ENCODE measurements at regions not wholly inside any gene's neighbourhood (a gene's known extent, or its start where the extent isn't known, plus 50 kb on each side); places are given as distances from the start of the nearest gene placed in this dataset.

- no peak for TF ChIP-seq CTCF (IDR thresholded peaks at IDR 0.05; ENCODE audit: low read depth, low read length)
- Histone ChIP-seq H3K27ac (no peak overlapping the region), H3K9me3 (ENCODE audit: low read depth) (no peaks in the 10 kb centered on the region)
Observed at GRCh38 chr15:46710401-46710960, 1006.8 kb upstream of the SEMA6D start.

GRCh38 chr15:46713045-46713444 lies 1004.3 kb upstream of the SEMA6D start:
- no peaks in the 10 kb centered on the region for H3K27me3 ChIP-seq
- no peaks in the 10 kb centered on the region for H3K9me3 ChIP-seq (ENCODE audit: low read depth)
- DNase-seq (ENCODE audit: low read depth in 1 of 2, low spot score in 1 of 2) = peak in 1 of 2 donors; percentile 35
- H3K4me1 ChIP-seq (ENCODE audit: low read depth) = peaks cover 5% of the 10 kb centered on the region
- H3K4me3 ChIP-seq = no peak overlapping the region
- TF ChIP-seq CTCF (IDR thresholded peaks at IDR 0.05; ENCODE audit: low read depth, low read length) = no peak
- H3K27ac ChIP-seq = peak overlapping the region; percentile 26
- no peaks in the 10 kb centered on the region for H3K36me3 ChIP-seq

More at GRCh38 chr15:46710401-46710960, 1006.8 kb upstream of the SEMA6D start:
- H3K36me3 ChIP-seq = no peaks in the 10 kb centered on the region
- H3K4me1 ChIP-seq (ENCODE audit: low read depth) = peaks cover 5% of the 10 kb centered on the region
- H3K27me3 ChIP-seq = no peaks in the 10 kb centered on the region
- DNase-seq (ENCODE audit: low read depth in 1 of 2, low spot score in 1 of 2) = no peak
- no peak overlapping the region for H3K4me3 ChIP-seq

GRCh38 chr15:46714950-46715349 lies 1002.4 kb upstream of the SEMA6D start:
- Histone ChIP-seq H3K9me3 (ENCODE audit: low read depth) (no peaks in the 10 kb centered on the region), H3K4me1 (ENCODE audit: low read depth) (peaks cover 5% of the 10 kb centered on the region), H3K4me3 (no peak overlapping the region), H3K27me3 (no peaks in the 10 kb centered on the region), H3K27ac (no peak overlapping the region), H3K36me3 (no peaks in the 10 kb centered on the region)
- no peak for TF ChIP-seq CTCF (IDR thresholded peaks at IDR 0.05; ENCODE audit: low read depth, low read length)
- DNase-seq (ENCODE audit: low read depth in 1 of 2, low spot score in 1 of 2) = no peak

GRCh38 chr15:46723308-46723707 lies 994.0 kb upstream of the SEMA6D start:
- H3K27ac ChIP-seq = no peak overlapping the region
- H3K36me3 ChIP-seq = no peaks in the 10 kb centered on the region
- H3K4me1 ChIP-seq (ENCODE audit: low read depth) = peaks cover 6% of the 10 kb centered on the region
- TF ChIP-seq CTCF (IDR thresholded peaks at IDR 0.05; ENCODE audit: low read depth, low read length) = no peak
- no peak for DNase-seq (ENCODE audit: low read depth in 1 of 2, low spot score in 1 of 2)
- no peak overlapping the region for H3K4me3 ChIP-seq
- H3K9me3 ChIP-seq (ENCODE audit: low read depth) = no peaks in the 10 kb centered on the region
- no peaks in the 10 kb centered on the region for H3K27me3 ChIP-seq

- H3K27me3 ChIP-seq = no peaks in the 10 kb centered on the region
Observed at GRCh38 chr15:46732060-46732459, 985.2 kb upstream of the SEMA6D start.

More at GRCh38 chr15:46732060-46732459, 985.2 kb upstream of the SEMA6D start:
- DNase-seq (ENCODE audit: low read depth in 1 of 2, low spot score in 1 of 2) = no peak
- no peaks in the 10 kb centered on the region for H3K9me3 ChIP-seq (ENCODE audit: low read depth)
- H3K4me3 ChIP-seq = no peak overlapping the region
- TF ChIP-seq CTCF (IDR thresholded peaks at IDR 0.05; ENCODE audit: low read depth, low read length) = no peak
- H3K36me3 ChIP-seq = no peaks in the 10 kb centered on the region
- no peaks in the 10 kb centered on the region for H3K4me1 ChIP-seq (ENCODE audit: low read depth)
- no peak overlapping the region for H3K27ac ChIP-seq
